Head of caudate nucleus (tissue), 42 donors: ENCODE measurements at regions not wholly inside any gene's neighbourhood (a gene's known extent, or its start where the extent isn't known, plus 50 kb on each side); places are given as distances from the start of the nearest gene placed in this dataset.

ENCODE experiments used
- DNase-seq, 42 donors: peaks; one replicate each; pipeline versions ENCODE4 v3.0.0 to v3.0.0-alpha.2; 2020 to 2021; ENCODE audit warnings: mixed read lengths in 7 of 42
- intact Hi-C: fragments of 100-400 bp; cut with DNase I; formaldehyde crosslinking; loops from one replicate; pipeline ENCODE4 v1.15.0; 2022

- intact Hi-C loops = no loop called here
- no peak for DNase-seq
These were observed 168.2 kb upstream of the SULF2 start for GRCh38 chr20:47953471-47953870.

- DNase-seq = no peak
- intact Hi-C loops = no loop called here
These were observed 166.8 kb upstream of the SULF2 start for GRCh38 chr20:47952023-47952564.

- intact Hi-C loops = no loop called here
- no peak for DNase-seq
These were observed 166.3 kb upstream of the SULF2 start for GRCh38 chr20:47951521-47951971.

- intact Hi-C loops = no loop called here
- DNase-seq = no peak
These were observed 165.6 kb upstream of the SULF2 start for GRCh38 chr20:47950913-47951283.

GRCh38 chr20:47950124-47950912 is 165.0 kb upstream of the SULF2 start:
- peak in 14 of 42 donors; percentile 7 to 67 (median 32) for DNase-seq
- intact Hi-C loops = no loop called here

GRCh38 chr20:47949230-47949629 is 163.9 kb upstream of the SULF2 start:
- intact Hi-C loops = no loop called here
- DNase-seq = no peak

- no peak for DNase-seq
These were observed 159.4 kb upstream of the SULF2 start for GRCh38 chr20:47944682-47945081.

GRCh38 chr20:47941869-47942268 is 156.6 kb upstream of the SULF2 start:
- intact Hi-C loops = no loop called here
- no peak for DNase-seq

More at GRCh38 chr20:47944682-47945081, 159.4 kb upstream of the SULF2 start:
- intact Hi-C loops = no loop called here

- intact Hi-C loops = no loop called here
- no peak for DNase-seq
These were observed 155.0 kb upstream of the SULF2 start for GRCh38 chr20:47940101-47940813.

GRCh38 chr20:47936612-47937011 is 151.3 kb upstream of the SULF2 start:
- intact Hi-C loops = no loop called here

GRCh38 chr20:47934761-47935160 is 149.5 kb upstream of the SULF2 start:
- intact Hi-C loops = no loop called here
- no peak for DNase-seq

More at GRCh38 chr20:47936612-47937011, 151.3 kb upstream of the SULF2 start:
- DNase-seq = no peak

GRCh38 chr20:47931443-47931842 is 146.2 kb upstream of the SULF2 start:
- no peak for DNase-seq
- intact Hi-C loops = no loop called here

- no peak for DNase-seq
- intact Hi-C loops = no loop called here
These were observed 145.7 kb upstream of the SULF2 start for GRCh38 chr20:47931002-47931401.

GRCh38 chr20:47929368-47930115 is 144.3 kb upstream of the SULF2 start:
- DNase-seq = no peak

GRCh38 chr20:47927944-47928343 is 142.7 kb upstream of the SULF2 start:
- intact Hi-C loops = no loop called here
- DNase-seq = no peak

More at GRCh38 chr20:47929368-47930115, 144.3 kb upstream of the SULF2 start:
- intact Hi-C loops = no loop called here

- DNase-seq = no peak
- intact Hi-C loops = no loop called here
These were observed 142.1 kb upstream of the SULF2 start for GRCh38 chr20:47927385-47927851.

- no peak for DNase-seq
- intact Hi-C loops = no loop called here
These were observed 141.4 kb upstream of the SULF2 start for GRCh38 chr20:47926731-47927130.

GRCh38 chr20:47925593-47925992 is 140.3 kb upstream of the SULF2 start:
- intact Hi-C loops = no loop called here
- no peak for DNase-seq

- intact Hi-C loops = no loop called here
- no peak for DNase-seq
These were observed 137.0 kb upstream of the SULF2 start for GRCh38 chr20:47922269-47922668.
